BJ (cell line): ENCODE measurements at regions not wholly inside any gene's neighbourhood (a gene's known extent, or its start where the extent isn't known, plus 50 kb on each side); places are given as distances from the start of the nearest gene placed in this dataset.

Experiments
- CTCF ChIA-PET: fragments of 350-600 bp; formaldehyde crosslinking; extraction: SDS; loops from one replicate; lab custom pipeline; 2021; ENCODE audit warnings: antibody characterized with exemption, inconsistent platforms; lab: Yijun Ruan, JAX
- POLR2A ChIA-PET: fragments of 300-600 bp; sonication (Branson Sonifier 250); formaldehyde crosslinking; extraction: SDS; loops from one replicate; lab custom pipeline; 2021; ENCODE audit warnings: antibody characterized with exemption; lab: Charles Lee
- DNase-seq: peaks from one replicate; pipeline ENCODE4 v3.0.0-alpha.2; 2011; ENCODE audit warnings: low read depth
- H3K27me3 ChIP-seq: 2 replicates; pipeline ENCODE4 v1.6.0; 2011; ENCODE audit warnings: low read length; ENCODE audit not compliant: control insufficient read depth, insufficient read depth
- H3K36me3 ChIP-seq: 2 replicates; pipeline ENCODE4 v1.5.1; 2011; ENCODE audit warnings: low read length; ENCODE audit not compliant: control insufficient read depth, insufficient read depth
- H3K4me3 ChIP-seq: 2 replicates; pipeline ENCODE4 v1.5.1; 2011; ENCODE audit warnings: low read depth, mild to moderate bottlenecking, control low read depth, low read length
- TF ChIP-seq, protein P1 (sequence below): IDR thresholded peaks from 2 replicates; pipeline ENCODE4 v1.5.1; 2011; ENCODE audit warnings: low read depth, mild to moderate bottlenecking, control low read depth, inconsistent platforms, low read length, moderate library complexity; ENCODE audit not compliant: insufficient read depth

DNA sequence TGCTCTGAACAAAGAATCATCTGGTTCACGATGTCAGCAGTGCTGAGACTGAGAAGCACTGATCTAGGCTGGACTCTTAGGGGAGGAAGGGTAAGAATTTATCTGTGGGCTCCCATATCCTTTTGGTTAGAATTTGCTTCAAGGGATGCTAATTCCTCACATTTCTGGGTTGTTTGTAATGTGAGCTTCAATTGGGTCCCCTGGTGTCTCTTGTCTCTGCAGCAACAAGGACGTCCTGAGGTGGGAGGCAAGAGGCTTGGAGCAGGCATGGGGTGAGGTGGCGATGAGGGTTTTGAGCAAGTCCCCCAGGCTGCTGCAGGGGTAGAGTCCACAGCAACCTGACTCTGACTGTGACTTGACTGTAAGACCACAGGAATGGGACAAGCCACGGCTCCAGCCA lies 213.8 kb upstream of the NLRP1 start:
- no peak for DNase-seq
- ChIA-PET CTCF (interaction anchor here (0.6 to 0.9 kb wide), 4 partner anchors 12 to 562 kb away, joined by 3 read pairs; no protein-coding TSS in a partner anchor), POLR2A (no interaction called here)
- H3K27me3 ChIP-seq: no peaks in the 10 kb centered on the region
- TF ChIP-seq, protein P1, sequence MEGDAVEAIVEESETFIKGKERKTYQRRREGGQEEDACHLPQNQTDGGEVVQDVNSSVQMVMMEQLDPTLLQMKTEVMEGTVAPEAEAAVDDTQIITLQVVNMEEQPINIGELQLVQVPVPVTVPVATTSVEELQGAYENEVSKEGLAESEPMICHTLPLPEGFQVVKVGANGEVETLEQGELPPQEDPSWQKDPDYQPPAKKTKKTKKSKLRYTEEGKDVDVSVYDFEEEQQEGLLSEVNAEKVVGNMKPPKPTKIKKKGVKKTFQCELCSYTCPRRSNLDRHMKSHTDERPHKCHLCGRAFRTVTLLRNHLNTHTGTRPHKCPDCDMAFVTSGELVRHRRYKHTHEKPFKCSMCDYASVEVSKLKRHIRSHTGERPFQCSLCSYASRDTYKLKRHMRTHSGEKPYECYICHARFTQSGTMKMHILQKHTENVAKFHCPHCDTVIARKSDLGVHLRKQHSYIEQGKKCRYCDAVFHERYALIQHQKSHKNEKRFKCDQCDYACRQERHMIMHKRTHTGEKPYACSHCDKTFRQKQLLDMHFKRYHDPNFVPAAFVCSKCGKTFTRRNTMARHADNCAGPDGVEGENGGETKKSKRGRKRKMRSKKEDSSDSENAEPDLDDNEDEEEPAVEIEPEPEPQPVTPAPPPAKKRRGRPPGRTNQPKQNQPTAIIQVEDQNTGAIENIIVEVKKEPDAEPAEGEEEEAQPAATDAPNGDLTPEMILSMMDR: no peak
- no peaks in the 10 kb centered on the region for H3K36me3 ChIP-seq
- no peak overlapping the region for H3K4me3 ChIP-seq

GRCh38 chr17:5800131-5800530 lies 215.8 kb upstream of the NLRP1 start:
- no peak for DNase-seq
- no peak overlapping the region for H3K4me3 ChIP-seq
- POLR2A ChIA-PET: no interaction called here
- CTCF ChIA-PET: interaction anchor here (0.9 to 1.1 kb wide), 2 partner anchors 13 to 623 kb away, joined by 3 read pairs; no protein-coding TSS in a partner anchor
- TF ChIP-seq, protein P1: no peak
- H3K36me3 ChIP-seq: no peaks in the 10 kb centered on the region
- H3K27me3 ChIP-seq: no peaks in the 10 kb centered on the region

- CTCF ChIA-PET: interaction anchor here (1.1 kb wide), 1 partner anchor 14 kb away, joined by 3 read pairs; no protein-coding TSS in a partner anchor
- no peaks in the 10 kb centered on the region for H3K36me3 ChIP-seq
- H3K27me3 ChIP-seq: no peaks in the 10 kb centered on the region
- TF ChIP-seq, protein P1: no peak
- no peak for DNase-seq
- POLR2A ChIA-PET: no interaction called here
- no peak overlapping the region for H3K4me3 ChIP-seq
Observed at GRCh38 chr17:5800646-5801045, 216.3 kb upstream of the NLRP1 start.

- CTCF ChIA-PET: no interaction called here
Observed at GRCh38 chr17:5804251-5804650, 219.9 kb upstream of the NLRP1 start.

GRCh38 chr17:5809056-5809455 lies 224.7 kb upstream of the NLRP1 start:
- POLR2A ChIA-PET: no interaction called here
- CTCF ChIA-PET: no interaction called here

More at GRCh38 chr17:5804251-5804650, 219.9 kb upstream of the NLRP1 start:
- POLR2A ChIA-PET: no interaction called here
- no peaks in the 10 kb centered on the region for H3K27me3 ChIP-seq
- TF ChIP-seq, protein P1: no peak
- no peaks in the 10 kb centered on the region for H3K36me3 ChIP-seq
- H3K4me3 ChIP-seq: no peak overlapping the region
- DNase-seq: no peak

More at GRCh38 chr17:5809056-5809455, 224.7 kb upstream of the NLRP1 start:
- TF ChIP-seq, protein P1: no peak
- DNase-seq: no peak
- Histone ChIP-seq H3K4me3 (no peak overlapping the region), H3K36me3 (no peaks in the 10 kb centered on the region), H3K27me3 (no peaks in the 10 kb centered on the region)
